ENCODE measurements at regions not wholly inside any gene's neighbourhood (a gene's known extent, or its start where the extent isn't known, plus 50 kb on each side); places are given as distances from the start of the nearest gene placed in this dataset.

DNA sequence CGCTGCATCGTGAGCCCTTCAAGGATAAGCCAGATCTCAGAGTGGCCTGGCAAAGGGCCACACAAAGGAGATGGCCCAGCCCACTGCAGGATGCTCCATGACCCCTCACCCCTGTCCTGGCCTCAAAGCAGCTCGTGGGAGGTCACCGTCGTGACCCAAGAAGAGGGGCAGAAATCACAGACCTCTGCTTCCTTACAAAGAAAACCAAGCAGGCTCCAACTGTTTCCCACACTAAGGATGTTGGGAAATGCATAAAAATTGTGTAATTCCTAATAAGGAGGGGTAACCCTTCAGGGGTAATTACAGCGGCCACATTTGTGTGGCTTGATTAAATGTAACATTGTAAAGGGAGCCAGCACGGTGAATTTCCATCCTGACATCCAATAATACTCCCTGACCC, 102.3 kb downstream of the BOD1L2 start:
- no peak for DNase-seq

GRCh38 chr18:57249883-57250282, 102.5 kb upstream of the ST8SIA3 start:
- DNase-seq = no peak

- DNase-seq = no peak
These were observed 100.6 kb upstream of the ST8SIA3 start for GRCh38 chr18:57251747-57252146.

GRCh38 chr18:57253903-57254302, 98.5 kb upstream of the ST8SIA3 start:
- DNase-seq = no peak

DNA sequence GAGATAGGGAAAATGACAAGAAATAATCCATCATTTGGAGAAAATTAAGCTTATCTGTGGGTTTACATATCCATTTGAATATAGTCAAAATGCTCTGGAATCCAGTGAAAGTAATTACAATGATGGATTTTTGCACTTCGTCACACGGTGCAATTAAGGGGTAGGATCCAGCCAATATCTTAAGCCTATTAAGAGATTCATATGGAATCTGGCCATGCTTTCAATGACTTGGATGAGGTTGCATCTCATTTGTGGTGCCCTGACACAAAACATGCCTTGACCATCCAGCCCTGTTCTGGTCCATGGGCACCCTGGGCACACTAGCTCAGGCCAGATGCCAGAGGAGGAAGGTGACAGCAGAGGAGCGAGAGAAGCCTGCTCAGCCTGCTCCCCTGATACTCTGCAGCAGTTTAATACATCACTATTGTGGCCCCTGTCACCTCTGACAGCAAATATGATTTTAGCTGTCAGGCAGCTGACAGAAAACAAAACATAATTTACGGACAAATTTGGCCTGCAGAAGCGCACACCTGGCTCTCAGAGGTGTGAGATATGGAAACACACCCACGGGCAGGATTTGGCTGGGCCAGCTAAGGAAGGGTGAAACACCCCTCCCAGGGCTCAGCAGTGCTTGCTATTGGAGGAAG, 94.1 kb upstream of the ST8SIA3 start:
- DNase-seq = no peak

- DNase-seq = no peak
These were observed 84.9 kb upstream of the ST8SIA3 start for GRCh38 chr18:57267368-57267925.

DNA sequence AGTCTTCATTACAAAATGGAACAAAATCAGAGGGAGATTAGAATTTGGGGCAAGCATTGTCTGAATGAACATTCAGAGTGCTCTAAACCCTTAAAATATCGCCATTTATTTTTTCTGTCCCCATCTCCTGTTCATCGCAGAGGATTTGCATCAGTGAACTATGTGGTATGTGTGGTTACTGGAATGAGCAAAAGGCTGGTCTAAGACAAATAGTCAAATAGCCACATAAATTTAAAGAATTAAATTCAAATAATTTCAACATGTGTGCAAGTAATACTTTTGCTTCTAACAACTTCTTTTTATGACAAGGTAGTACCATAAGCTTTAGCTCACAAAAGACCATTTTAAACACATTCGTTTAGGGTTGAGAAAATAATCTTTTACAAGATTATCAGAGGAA, 82.6 kb upstream of the ST8SIA3 start:
- no peak for DNase-seq

GRCh38 chr18:57270156-57270555, 82.2 kb upstream of the ST8SIA3 start:
- no peak for DNase-seq

DNA sequence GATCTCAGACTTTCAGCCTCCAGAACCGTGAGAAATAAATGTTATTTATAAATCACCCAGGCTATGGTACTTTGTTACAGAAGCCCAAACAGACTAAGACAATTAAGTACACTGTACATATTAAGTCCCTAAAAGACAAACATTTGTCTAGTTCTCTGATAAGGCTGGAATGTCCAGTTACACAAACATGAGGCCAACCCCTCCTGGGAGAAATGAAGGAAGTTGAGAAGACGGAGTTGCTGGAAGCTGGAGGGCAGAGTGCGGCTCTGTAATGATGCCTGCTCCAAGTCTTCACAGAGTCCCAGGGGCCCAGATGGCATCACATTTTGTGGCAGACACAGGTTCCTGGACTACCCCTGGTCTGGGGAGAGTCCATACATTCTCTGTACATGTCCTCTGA, 79.2 kb upstream of the ST8SIA3 start:
- no peak for DNase-seq

- no peak for DNase-seq
These were observed 77.2 kb upstream of the ST8SIA3 start for GRCh38 chr18:57275111-57275510.

DNA sequence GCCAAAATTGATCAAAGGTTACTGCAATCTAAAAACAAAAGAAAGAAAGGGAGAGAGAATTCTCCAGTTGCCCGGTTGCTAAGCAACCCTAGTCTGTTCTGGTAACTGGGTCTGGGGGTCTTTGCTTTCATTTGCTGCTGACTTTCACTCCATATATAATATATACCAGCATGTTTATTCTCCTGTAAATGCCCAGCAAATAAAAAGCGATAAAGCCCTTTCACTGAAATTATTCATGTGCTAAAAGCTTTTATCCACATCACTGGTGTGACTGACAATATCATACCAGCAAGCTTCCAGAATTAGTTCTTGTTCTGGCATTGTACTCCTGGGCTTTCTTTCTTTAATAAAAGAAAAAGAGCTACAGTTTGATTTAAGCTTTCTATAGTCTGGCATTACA, 75.5 kb upstream of the ST8SIA3 start:
- DNase-seq = no peak

- DNase-seq = no peak
These were observed 73.4 kb upstream of the ST8SIA3 start for GRCh38 chr18:57278933-57279332.

- no peak for DNase-seq
These were observed 70.8 kb upstream of the ST8SIA3 start for GRCh38 chr18:57281519-57281918.

GRCh38 chr18:57286949-57287348, 65.4 kb upstream of the ST8SIA3 start:
- DNase-seq = no peak

DNA sequence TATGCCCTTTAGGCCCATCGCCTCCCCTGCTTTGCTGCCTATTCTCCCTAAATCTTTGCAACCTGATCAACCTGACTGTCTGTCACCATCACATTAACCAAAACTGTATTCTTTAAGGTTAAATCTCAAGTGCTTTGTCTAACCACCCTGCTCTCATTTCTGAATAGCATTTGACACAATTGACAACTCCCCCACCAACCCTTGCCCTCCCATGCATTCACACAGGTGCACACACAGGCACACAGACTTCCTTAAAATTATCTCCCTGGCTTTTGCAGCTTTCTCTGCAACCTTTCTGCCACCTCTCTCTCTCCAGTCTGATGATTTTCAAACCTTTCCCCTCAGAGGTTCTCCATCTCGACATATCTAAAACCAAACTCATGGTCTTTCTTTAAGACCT, 64.6 kb upstream of the ST8SIA3 start:
- DNase-seq = no peak

DNA sequence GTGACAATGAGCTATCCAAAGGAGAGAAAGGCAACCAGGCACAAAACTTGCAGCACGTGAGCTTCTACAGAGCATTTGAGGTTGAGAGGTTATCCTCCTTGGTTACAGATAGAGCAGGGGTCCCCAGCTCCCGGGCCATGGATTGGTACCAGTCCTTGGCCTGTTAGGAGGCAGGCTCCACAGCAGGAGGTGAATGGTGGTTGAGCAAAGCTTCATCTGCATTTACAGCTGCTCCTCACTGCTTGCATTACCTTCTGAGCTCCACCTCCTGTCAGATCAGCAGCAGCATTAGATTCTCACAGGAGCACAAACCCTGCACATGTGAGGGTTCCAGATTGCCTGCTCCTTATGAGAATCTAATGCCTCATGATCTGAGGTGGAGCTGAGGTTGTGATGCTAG, 57.8 kb upstream of the ST8SIA3 start:
- no peak for DNase-seq

- DNase-seq = no peak
These were observed 56.0 kb upstream of the ST8SIA3 start for GRCh38 chr18:57296336-57296735.

GRCh38 chr18:57297306-57297705, 55.1 kb upstream of the ST8SIA3 start:
- DNase-seq = no peak

GRCh38 chr18:57299931-57300330, 52.4 kb upstream of the ST8SIA3 start:
- DNase-seq = no peak

DNA sequence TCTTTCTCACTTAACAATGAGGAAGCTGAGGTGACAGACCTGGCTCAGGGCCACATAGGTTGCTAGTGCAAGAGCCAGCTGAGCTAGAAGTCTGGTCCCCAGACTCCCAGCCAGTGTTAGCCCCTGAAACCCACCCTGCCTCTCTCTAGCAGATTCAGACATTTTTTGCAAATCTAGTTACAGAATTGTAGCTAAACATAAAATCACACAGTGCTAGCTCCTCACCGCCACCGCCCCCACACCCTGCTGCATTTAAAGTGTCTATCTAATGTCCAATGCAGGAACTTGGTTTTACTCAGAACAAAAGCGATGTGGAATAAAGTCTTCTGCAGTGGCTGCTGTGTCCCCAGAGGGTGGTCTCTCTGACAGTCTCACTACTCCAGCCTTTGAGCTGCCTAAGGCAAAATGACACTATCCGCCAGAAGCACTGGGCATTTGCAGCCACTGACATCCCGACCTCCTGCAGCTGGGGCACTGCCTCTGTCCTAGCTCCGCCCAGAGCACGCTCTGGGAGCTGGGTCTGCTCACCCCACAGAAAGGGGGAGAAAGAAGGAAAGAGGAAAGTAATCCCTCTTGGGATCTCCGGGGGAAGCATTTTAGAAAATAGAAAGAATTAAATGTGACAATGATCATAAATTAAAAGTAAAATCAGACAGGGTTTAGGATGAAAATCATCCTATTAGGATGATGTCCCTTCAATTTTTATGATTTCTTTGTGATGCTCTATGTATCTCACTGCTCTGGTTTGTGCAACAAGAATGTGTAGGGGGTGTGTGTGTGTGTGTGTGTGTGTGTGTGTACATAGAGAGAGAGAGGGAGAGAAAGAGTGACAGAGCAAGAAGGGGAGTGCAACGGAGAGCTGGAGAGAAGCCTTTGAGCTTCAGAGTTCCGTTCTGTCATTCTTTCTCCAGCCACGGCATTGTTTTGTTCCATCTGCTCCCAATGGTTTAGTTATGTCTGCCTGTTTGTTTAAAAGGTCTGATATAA, 50.5 kb upstream of the ST8SIA3 start:
- DNase-seq = no peak

Data from NCI-H2029 (cell line).